WTC11 (cell line): ENCODE measurements at regions not wholly inside any gene's neighbourhood (a gene's known extent, or its start where the extent isn't known, plus 50 kb on each side); places are given as distances from the start of the nearest gene placed in this dataset.

Experiments
- ATAC-seq: fragments of 200-7000 bp; cut with Tn5 transposase; 2 replicates; pipeline ENCODE4 v1.10.0; 2021; ENCODE audit warnings: mild to moderate bottlenecking, moderate library complexity
- CTCF ChIA-PET: fragments of 300-600 bp; sonication (Branson Sonifier 250); formaldehyde crosslinking; loops from one replicate; lab custom pipeline; 2021; ENCODE audit warnings: antibody characterized with exemption; lab: Charles Lee
- POLR2A ChIA-PET: fragments of 350-600 bp; sonication (Branson Sonifier 250); formaldehyde crosslinking; loops from one replicate; lab custom pipeline; 2021; ENCODE audit warnings: antibody characterized with exemption; lab: Charles Lee
- DNase-seq: peaks from one replicate; pipeline ENCODE4 v3.0.0; 2021; ENCODE audit warnings: low spot score
- H3K27ac Mint-ChIP-seq: 2 replicates; pipeline ENCODE4 v1.8.0; 2021; ENCODE audit warnings: mixed read lengths
- H3K27me3 Mint-ChIP-seq: 2 replicates; pipeline ENCODE4 v1.8.0; 2021; ENCODE audit warnings: low read depth, mild to moderate bottlenecking, moderate library complexity, mixed read lengths
- H3K36me3 Mint-ChIP-seq: 2 replicates; pipeline ENCODE4 v1.8.0; 2021; ENCODE audit warnings: mixed read lengths
- H3K4me1 Mint-ChIP-seq: 2 replicates; pipeline ENCODE4 v1.8.0; 2022; ENCODE audit warnings: mixed read lengths
- H3K4me3 Mint-ChIP-seq: 2 replicates; pipeline ENCODE4 v1.8.0; 2021; ENCODE audit warnings: mild to moderate bottlenecking, moderate library complexity, mixed read lengths
- H3K9me3 Mint-ChIP-seq: 2 replicates; pipeline ENCODE4 v1.8.0; 2021; ENCODE audit warnings: mixed read lengths
- ARID4B ChIP-seq: sonication (generic); formaldehyde crosslinking; IDR thresholded peaks from 2 replicates; pipeline ENCODE4 v1.8.0; 2023; ENCODE audit warnings: missing genetic modification reagents, mild to moderate bottlenecking, borderline replicate concordance
- NFATC4 ChIP-seq: fragments of 250-450 bp; sonication (Bioruptor Pico); IDR thresholded peaks from 2 replicates; pipeline ENCODE4 v1.9.0; 2021; ENCODE audit warnings: mild to moderate bottlenecking
- NFE2L1 ChIP-seq: sonication (generic); formaldehyde crosslinking; IDR thresholded peaks from 2 replicates; pipeline ENCODE4 v1.8.1; 2023; ENCODE audit warnings: missing genetic modification reagents
- OVOL2 ChIP-seq: fragments of 250-450 bp; sonication (Bioruptor Pico); IDR thresholded peaks from 2 replicates; pipeline ENCODE4 v1.9.0; 2021; ENCODE audit warnings: mild to moderate bottlenecking, borderline replicate concordance
- RELA ChIP-seq: sonication (generic); formaldehyde crosslinking; IDR thresholded peaks from 2 replicates; pipeline ENCODE4 v1.8.1; 2022; ENCODE audit warnings: missing genetic modification reagents, mild to moderate bottlenecking, borderline replicate concordance
- ZNF121 ChIP-seq: sonication (generic); formaldehyde crosslinking; IDR thresholded peaks from 2 replicates; pipeline ENCODE4 v1.8.0; 2023; ENCODE audit warnings: missing genetic modification reagents
- ZNF263 ChIP-seq: sonication (generic); formaldehyde crosslinking; IDR thresholded peaks from 2 replicates; pipeline ENCODE4 v1.8.1; 2022; ENCODE audit warnings: low read depth, mild to moderate bottlenecking, moderate library complexity, missing genetic modification reagents
- ZNF317 ChIP-seq: sonication (generic); formaldehyde crosslinking; IDR thresholded peaks from 2 replicates; pipeline ENCODE4 v1.8.1; 2023; ENCODE audit warnings: low read depth, mild to moderate bottlenecking, moderate library complexity, missing genetic modification reagents, borderline replicate concordance
- ZNF512 ChIP-seq: sonication (generic); formaldehyde crosslinking; IDR thresholded peaks from 2 replicates; pipeline ENCODE4 v1.8.1; 2022; ENCODE audit warnings: missing genetic modification reagents, borderline replicate concordance
- TF ChIP-seq, protein P1 (sequence below): fragments of 250-450 bp; sonication (Bioruptor Pico); IDR thresholded peaks from 2 replicates; pipeline ENCODE4 v1.9.0; 2021; ENCODE audit warnings: mild to moderate bottlenecking
- TF ChIP-seq, protein P2 (sequence below): fragments of 250-450 bp; sonication (Bioruptor Pico); IDR thresholded peaks from 2 replicates; pipeline ENCODE4 v2.1.2; 2022; ENCODE audit warnings: mild to moderate bottlenecking, moderate library complexity

- POLR2A ChIA-PET, result no interaction called here
- TF ChIP-seq NFE2L1 (no peak), ZNF121 (CRISPR knock-in tag) (no peak)
- TF ChIP-seq, protein P1, sequence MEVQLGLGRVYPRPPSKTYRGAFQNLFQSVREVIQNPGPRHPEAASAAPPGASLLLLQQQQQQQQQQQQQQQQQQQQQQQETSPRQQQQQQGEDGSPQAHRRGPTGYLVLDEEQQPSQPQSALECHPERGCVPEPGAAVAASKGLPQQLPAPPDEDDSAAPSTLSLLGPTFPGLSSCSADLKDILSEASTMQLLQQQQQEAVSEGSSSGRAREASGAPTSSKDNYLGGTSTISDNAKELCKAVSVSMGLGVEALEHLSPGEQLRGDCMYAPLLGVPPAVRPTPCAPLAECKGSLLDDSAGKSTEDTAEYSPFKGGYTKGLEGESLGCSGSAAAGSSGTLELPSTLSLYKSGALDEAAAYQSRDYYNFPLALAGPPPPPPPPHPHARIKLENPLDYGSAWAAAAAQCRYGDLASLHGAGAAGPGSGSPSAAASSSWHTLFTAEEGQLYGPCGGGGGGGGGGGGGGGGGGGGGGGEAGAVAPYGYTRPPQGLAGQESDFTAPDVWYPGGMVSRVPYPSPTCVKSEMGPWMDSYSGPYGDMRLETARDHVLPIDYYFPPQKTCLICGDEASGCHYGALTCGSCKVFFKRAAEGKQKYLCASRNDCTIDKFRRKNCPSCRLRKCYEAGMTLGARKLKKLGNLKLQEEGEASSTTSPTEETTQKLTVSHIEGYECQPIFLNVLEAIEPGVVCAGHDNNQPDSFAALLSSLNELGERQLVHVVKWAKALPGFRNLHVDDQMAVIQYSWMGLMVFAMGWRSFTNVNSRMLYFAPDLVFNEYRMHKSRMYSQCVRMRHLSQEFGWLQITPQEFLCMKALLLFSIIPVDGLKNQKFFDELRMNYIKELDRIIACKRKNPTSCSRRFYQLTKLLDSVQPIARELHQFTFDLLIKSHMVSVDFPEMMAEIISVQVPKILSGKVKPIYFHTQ (CRISPR knock-in tag), result no peak
These were observed 61.9 kb upstream of the PKIB start for GRCh38 chr6:122548281-122548680.

GRCh38 chr6:122548820-122549219 lies 61.4 kb upstream of the PKIB start:
- Mint-ChIP-seq H3K27ac (no peak overlapping the region), H3K9me3 (peaks cover 9% of the 10 kb centered on the region), H3K4me1 (no peaks in the 10 kb centered on the region), H3K27me3 (no peaks in the 10 kb centered on the region), H3K4me3 (no peak overlapping the region), H3K36me3 (peaks cover 7% of the 10 kb centered on the region)
- DNase-seq, result no peak
- ChIA-PET CTCF (no interaction called here), POLR2A (no interaction called here)
- ATAC-seq, result no peak
- no peak for TF ChIP-seq RELA (CRISPR knock-in tag)
- TF ChIP-seq, protein P2, sequence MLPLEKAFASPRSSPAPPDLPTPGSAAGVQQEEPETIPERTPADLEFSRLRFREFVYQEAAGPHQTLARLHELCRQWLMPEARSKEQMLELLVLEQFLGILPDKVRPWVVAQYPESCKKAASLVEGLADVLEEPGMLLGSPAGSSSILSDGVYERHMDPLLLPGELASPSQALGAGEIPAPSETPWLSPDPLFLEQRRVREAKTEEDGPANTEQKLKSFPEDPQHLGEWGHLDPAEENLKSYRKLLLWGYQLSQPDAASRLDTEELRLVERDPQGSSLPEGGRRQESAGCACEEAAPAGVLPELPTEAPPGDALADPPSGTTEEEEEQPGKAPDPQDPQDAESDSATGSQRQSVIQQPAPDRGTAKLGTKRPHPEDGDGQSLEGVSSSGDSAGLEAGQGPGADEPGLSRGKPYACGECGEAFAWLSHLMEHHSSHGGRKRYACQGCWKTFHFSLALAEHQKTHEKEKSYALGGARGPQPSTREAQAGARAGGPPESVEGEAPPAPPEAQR (CRISPR knock-in tag), result no peak
- no peak for TF ChIP-seq NFATC4 (CRISPR knock-in tag)
- no peak for TF ChIP-seq ZNF317 (CRISPR knock-in tag)

More at GRCh38 chr6:122548281-122548680, 61.9 kb upstream of the PKIB start:
- H3K27me3 Mint-ChIP-seq, result no peaks in the 10 kb centered on the region
- no peak for ATAC-seq
- CTCF ChIA-PET, result no interaction called here
- peaks cover 9% of the 10 kb centered on the region for H3K9me3 Mint-ChIP-seq
- H3K27ac Mint-ChIP-seq, result no peak overlapping the region
- no peaks in the 10 kb centered on the region for H3K4me1 Mint-ChIP-seq
- H3K36me3 Mint-ChIP-seq, result peaks cover 11% of the 10 kb centered on the region
- no peak for DNase-seq
- no peak overlapping the region for H3K4me3 Mint-ChIP-seq

DNA sequence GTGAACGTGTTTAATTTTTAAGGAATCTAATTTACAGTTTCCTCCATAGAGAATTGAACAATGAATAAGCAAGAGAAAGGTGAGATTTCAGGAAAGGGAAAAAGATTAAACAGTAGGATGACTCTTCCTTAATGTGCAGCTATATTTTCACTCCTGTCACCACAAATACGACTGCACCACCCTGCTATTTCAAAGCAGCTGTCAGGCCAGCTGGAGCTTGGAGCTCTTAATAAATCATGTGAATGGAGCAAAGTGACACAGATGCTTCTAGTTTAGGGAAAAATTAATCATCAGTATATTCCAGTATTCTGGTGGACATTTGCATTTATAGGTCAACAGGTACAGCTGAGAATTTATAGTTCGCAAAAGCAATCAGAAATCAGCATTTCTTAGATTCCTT lies 56.5 kb upstream of the PKIB start:
- CTCF ChIA-PET, result no interaction called here
- Mint-ChIP-seq H3K36me3 (peaks cover under 1% of the 10 kb centered on the region; the same call in 1 of the 2 replicates), H3K4me1 (no peaks in the 10 kb centered on the region), H3K27ac (no peak overlapping the region), H3K9me3 (peaks cover 1% of the 10 kb centered on the region), H3K4me3 (no peak overlapping the region)
- TF ChIP-seq ARID4B (CRISPR knock-in tag) (no peak), ZNF263 (CRISPR knock-in tag) (no peak), ZNF512 (no peak), OVOL2 (CRISPR knock-in tag) (no peak)
- TF ChIP-seq, all 79 proteins: peak for 0
- H3K27me3 Mint-ChIP-seq, result no peaks in the 10 kb centered on the region
- DNase-seq, result no peak
- POLR2A ChIA-PET, result no interaction called here
- ATAC-seq, result no peak
